Common myeloid progenitor, CD34-positive (primary cell): ENCODE measurements at regions not wholly inside any gene's neighbourhood (a gene's known extent, or its start where the extent isn't known, plus 50 kb on each side); places are given as distances from the start of the nearest gene placed in this dataset.

Source experiments
- CTCF ChIA-PET: fragments of 350-600 bp; sonication (Branson Sonifier 250); formaldehyde crosslinking; loops from one replicate; lab custom pipeline; 2021; ENCODE audit warnings: antibody characterized with exemption; lab: Charles Lee
- POLR2A ChIA-PET: fragments of 350-600 bp; sonication (Branson Sonifier 250); formaldehyde crosslinking; loops from one replicate; lab custom pipeline; 2021; ENCODE audit warnings: antibody characterized with exemption; lab: Charles Lee
- DNase-seq, 3 donors: peaks; one replicate each; pipeline versions ENCODE4 v3.0.0 to v3.0.0-alpha.2; 2013
- H3K27ac ChIP-seq, 2 experiments: 1 replicate in 1 of 2; 2 replicates in 1 of 2; pipeline ENCODE4 v1.7.0; 2013; ENCODE audit warnings: inconsistent platforms in 2 of 2, low read length in 2 of 2, mild to moderate bottlenecking in 2 of 2, low read depth in 1 of 2, moderate library complexity in 1 of 2; ENCODE audit not compliant: severe bottlenecking in 2 of 2, insufficient read depth in 1 of 2, poor library complexity in 1 of 2
- H3K27me3 ChIP-seq, 5 experiments: replicated peaks in 2 of 5; 1 replicate in 3 of 5; 2 replicates in 2 of 5; pipeline versions ENCODE4 v1.6.1 to v1.7.0; 2013; ENCODE audit warnings: low read length in 4 of 5, mild to moderate bottlenecking in 2 of 5, moderate library complexity in 2 of 5, inconsistent platforms in 1 of 5; ENCODE audit not compliant: insufficient read depth in 5 of 5, control insufficient read depth in 4 of 5
- H3K36me3 ChIP-seq, 4 experiments: 1 replicate in 2 of 4; 2 replicates in 2 of 4; pipeline versions ENCODE4 v1.6.1 to v1.7.0; 2013; ENCODE audit warnings: low read length in 3 of 4, control low read depth in 1 of 4, mild to moderate bottlenecking in 1 of 4; ENCODE audit not compliant: control insufficient read depth in 4 of 4, insufficient read depth in 4 of 4
- H3K4me1 ChIP-seq, 4 experiments: 1 replicate in 3 of 4; 2 replicates in 1 of 4; pipeline versions ENCODE4 v1.6.1 to v1.7.1; 2013; ENCODE audit warnings: low read length in 3 of 4, mild to moderate bottlenecking in 3 of 4, control low read depth in 1 of 4, inconsistent platforms in 1 of 4, moderate library complexity in 1 of 4; ENCODE audit not compliant: control insufficient read depth in 4 of 4, insufficient read depth in 4 of 4; ENCODE audit errors: control extremely low read depth in 1 of 4
- H3K4me3 ChIP-seq, 7 experiments: 1 replicate in 4 of 7; 2 replicates in 3 of 7; pipeline versions ENCODE4 v1.5.1 to v1.7.0; 2013; ENCODE audit warnings: mild to moderate bottlenecking in 7 of 7, low read length in 6 of 7, moderate library complexity in 6 of 7, inconsistent platforms in 2 of 7, low read depth in 2 of 7, control low read depth in 1 of 7; ENCODE audit not compliant: insufficient read depth in 4 of 7, control insufficient read depth in 1 of 7; ENCODE audit errors: extremely low read depth in 1 of 7
- H3K9me3 ChIP-seq, 5 experiments: 1 replicate in 4 of 5; 2 replicates in 1 of 5; pipeline versions ENCODE4 v1.6.1 to v1.7.1; 2013; ENCODE audit warnings: low read length in 4 of 5, mild to moderate bottlenecking in 2 of 5, inconsistent platforms in 1 of 5, low read depth in 1 of 5, moderate library complexity in 1 of 5; ENCODE audit not compliant: control insufficient read depth in 4 of 5, insufficient read depth in 2 of 5; ENCODE audit errors: control extremely low read depth in 1 of 5
- WGBS: methylation state at CpG from one replicate; pipeline ENCODE4 v1.1.5; 2013; ENCODE audit not compliant: insufficient coverage; 5-methylcytosine and 5-hydroxymethylcytosine counted together

DNA sequence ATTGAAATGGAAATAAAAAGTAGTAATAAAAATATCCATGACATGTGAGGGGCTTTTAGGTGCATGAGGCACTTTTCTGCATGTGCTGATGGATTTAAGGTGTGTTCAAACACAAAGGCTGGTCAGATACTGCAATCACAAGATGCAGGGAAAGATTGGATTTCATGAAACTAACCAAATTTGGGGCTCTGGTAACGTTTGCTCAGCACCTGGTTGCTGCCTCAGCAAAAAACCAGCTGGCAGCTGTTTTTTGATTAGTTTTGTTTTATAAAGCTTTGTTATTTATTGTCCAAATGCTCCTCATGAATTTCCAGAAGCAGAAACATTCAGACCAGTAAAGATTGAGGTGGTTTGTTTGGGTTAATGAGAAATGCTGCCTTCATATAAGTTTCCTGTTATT is 195.7 kb upstream of the NRG3 start:
- WGBS, result no CpG with 5 or more reads among the region's 1 CpG
- Histone ChIP-seq H3K36me3 (no peaks in the 10 kb centered on the region), H3K4me1 (no peaks in the 10 kb centered on the region), H3K27me3 (no peaks in the 10 kb centered on the region), H3K4me3 (no peak overlapping the region), H3K9me3 (peaks cover 0 to 3% (median 0%) of the 10 kb centered on the region in 5 experiments), H3K27ac (no peak overlapping the region)
- POLR2A ChIA-PET, result no interaction called here
- CTCF ChIA-PET, result no interaction called here
- no peak for DNase-seq

DNA sequence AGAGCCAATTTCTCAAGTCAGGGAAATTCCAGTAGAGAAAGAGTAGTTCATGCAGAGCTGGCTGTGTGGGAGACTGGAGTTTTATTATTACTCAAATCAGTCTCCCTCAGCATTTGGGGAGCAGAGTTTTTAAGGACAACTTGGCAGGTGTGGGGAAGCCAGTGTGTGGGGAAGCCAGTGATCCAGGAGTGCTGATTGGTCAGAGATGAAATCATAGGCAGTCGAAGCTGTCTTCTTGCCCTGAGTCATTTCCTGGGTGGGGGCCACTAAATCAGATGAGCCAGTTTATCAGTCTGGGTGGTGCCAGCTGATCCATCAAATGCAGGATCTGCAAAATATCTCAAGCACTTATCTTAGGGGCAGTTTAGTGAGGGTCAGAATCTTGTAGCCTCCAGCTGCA is 194.6 kb upstream of the NRG3 start:
- Histone ChIP-seq H3K9me3 (peaks cover 0 to 1% (median 0%) of the 10 kb centered on the region in 5 experiments), H3K27me3 (no peaks in the 10 kb centered on the region), H3K27ac (no peak overlapping the region), H3K4me1 (no peaks in the 10 kb centered on the region), H3K36me3 (no peaks in the 10 kb centered on the region), H3K4me3 (no peak overlapping the region)
- POLR2A ChIA-PET, result no interaction called here
- CTCF ChIA-PET, result no interaction called here
- WGBS, result 25% methylated on average over 1 of the region's 1 CpG
- no peak for DNase-seq

- Histone ChIP-seq H3K4me1 (no peaks in the 10 kb centered on the region), H3K4me3 (no peak overlapping the region), H3K9me3 (peaks cover 0 to 2% (median 0%) of the 10 kb centered on the region in 5 experiments), H3K27me3 (no peaks in the 10 kb centered on the region), H3K27ac (no peak overlapping the region), H3K36me3 (no peaks in the 10 kb centered on the region)
- ChIA-PET CTCF (no interaction called here), POLR2A (no interaction called here)
- WGBS, result no CpG with 5 or more reads among the region's 1 CpG
- DNase-seq, result no peak
Observed at GRCh38 chr10:81688459-81688858, 186.5 kb upstream of the NRG3 start.

DNA sequence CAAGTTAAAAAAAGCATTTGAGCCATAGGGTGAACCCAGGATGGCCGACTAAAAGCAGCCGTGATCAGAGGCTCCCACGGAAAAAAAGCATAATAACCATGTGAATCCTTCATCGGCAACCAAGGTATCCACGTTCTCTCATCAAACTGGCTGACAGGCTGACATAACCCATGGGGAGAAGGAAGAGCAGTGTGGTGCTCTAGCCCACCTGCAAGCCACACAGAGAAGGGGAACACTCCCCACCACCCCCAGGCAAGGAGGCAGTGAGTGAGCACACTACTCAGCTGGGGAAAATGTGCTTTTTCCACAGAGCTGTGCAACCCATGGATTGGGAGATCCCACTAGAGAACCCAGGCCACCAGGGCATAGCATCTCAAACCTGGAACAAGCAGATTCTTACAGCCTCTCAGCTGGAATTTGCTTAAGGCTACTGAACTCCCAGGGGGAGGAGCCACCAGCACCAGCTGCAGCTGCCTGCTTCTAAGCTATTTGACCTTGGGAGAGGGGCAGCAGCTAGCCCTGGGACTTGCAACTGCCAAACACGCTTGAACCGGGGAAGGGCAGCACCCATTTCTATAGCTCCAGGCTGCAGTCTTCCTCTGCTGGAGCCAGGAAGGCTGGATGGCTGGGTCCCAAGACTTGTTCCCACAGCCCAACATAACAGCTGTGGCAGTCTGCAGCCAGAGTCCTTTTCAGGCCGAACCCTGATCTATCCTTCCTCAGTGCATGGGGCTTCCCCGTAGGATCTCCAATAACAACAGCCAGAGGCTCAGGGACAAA is 178.2 kb upstream of the NRG3 start:
- no peaks in the 10 kb centered on the region for H3K27me3 ChIP-seq
- CTCF ChIA-PET, result no interaction called here
- 97% methylated on average over 7 of the region's 9 CpGs for WGBS

GRCh38 chr10:81704596-81704995 is 170.4 kb upstream of the NRG3 start:
- no peaks in the 10 kb centered on the region for H3K36me3 ChIP-seq
- ChIA-PET CTCF (interaction anchor here (0.5 kb wide), 1 partner anchor 10 kb away, joined by 3 read pairs; no protein-coding TSS in a partner anchor), POLR2A (no interaction called here)
- H3K4me1 ChIP-seq, result peaks cover 0 to 21% (median 10%) of the 10 kb centered on the region in 4 experiments
- no peaks in the 10 kb centered on the region for H3K27me3 ChIP-seq
- no peak for DNase-seq
- H3K4me3 ChIP-seq, result no peak overlapping the region
- no peak overlapping the region for H3K27ac ChIP-seq
- H3K9me3 ChIP-seq, result no peaks in the 10 kb centered on the region
- 88% methylated on average over 1 of the region's 1 CpG for WGBS

More for the DNA sequence above, 178.2 kb upstream of the NRG3 start:
- POLR2A ChIA-PET, result no interaction called here
- Histone ChIP-seq H3K4me1 (no peaks in the 10 kb centered on the region), H3K4me3 (no peak overlapping the region), H3K9me3 (peaks cover 0 to 9% (median 3%) of the 10 kb centered on the region in 5 experiments), H3K36me3 (no peaks in the 10 kb centered on the region), H3K27ac (no peak overlapping the region)
- no peak for DNase-seq

GRCh38 chr10:81708416-81708815 is 166.6 kb upstream of the NRG3 start:
- no peaks in the 10 kb centered on the region for H3K36me3 ChIP-seq

GRCh38 chr10:81708929-81709328 is 166.1 kb upstream of the NRG3 start:
- H3K36me3 ChIP-seq, result no peaks in the 10 kb centered on the region
- POLR2A ChIA-PET, result no interaction called here
- H3K27me3 ChIP-seq, result no peaks in the 10 kb centered on the region
- no peak overlapping the region for H3K27ac ChIP-seq
- 0% methylated on average over 1 of the region's 2 CpGs for WGBS
- no peaks in the 10 kb centered on the region for H3K9me3 ChIP-seq
- DNase-seq, result peak; percentile 5 to 73 (median 62)
- peaks cover 0 to 21% (median 10%) of the 10 kb centered on the region in 4 experiments for H3K4me1 ChIP-seq
- peak overlapping the region in 2 of 7 experiments; percentile 31 to 45 for H3K4me3 ChIP-seq
- CTCF ChIA-PET, result no interaction called here

More at GRCh38 chr10:81708416-81708815, 166.6 kb upstream of the NRG3 start:
- Histone ChIP-seq H3K27me3 (no peaks in the 10 kb centered on the region), H3K4me3 (peak overlapping the region in 2 of 7 experiments; percentile 31 to 45), H3K9me3 (no peaks in the 10 kb centered on the region), H3K4me1 (peaks cover 0 to 21% (median 10%) of the 10 kb centered on the region in 4 experiments), H3K27ac (no peak overlapping the region)
- ChIA-PET CTCF (no interaction called here), POLR2A (no interaction called here)
- 0% methylated on average over 1 of the region's 5 CpGs for WGBS
- peak; percentile 28 to 84 (median 76) for DNase-seq
